GM12872 (cell line): ENCODE measurements at regions not wholly inside any gene's neighbourhood (a gene's known extent, or its start where the extent isn't known, plus 50 kb on each side); places are given as distances from the start of the nearest gene placed in this dataset.

Experiments used
- CTCF ChIP-seq: IDR thresholded peaks from 3 replicates; pipeline ENCODE4 v1.5.1; 2011; ENCODE audit warnings: low read depth, mild to moderate bottlenecking, low read length, moderate library complexity; ENCODE audit not compliant: insufficient read depth

- no peak for TF ChIP-seq CTCF
Observed at GRCh38 chr4:188377816-188378215, 238.6 kb downstream of the TRIML1 start.

GRCh38 chr4:188383180-188383579 is 243.9 kb downstream of the TRIML1 start:
- TF ChIP-seq CTCF = no peak

- no peak for TF ChIP-seq CTCF
Observed at GRCh38 chr4:188387179-188387791, 248.0 kb downstream of the TRIML1 start.

- TF ChIP-seq CTCF = no peak
Observed at GRCh38 chr4:188396037-188396436, 256.8 kb downstream of the TRIML1 start.

GRCh38 chr4:188399834-188400233 is 260.6 kb downstream of the TRIML1 start:
- no peak for TF ChIP-seq CTCF

- no peak for TF ChIP-seq CTCF
Observed at GRCh38 chr4:188400451-188400850, 261.2 kb downstream of the TRIML1 start.

GRCh38 chr4:188403272-188403671 is 264.0 kb downstream of the TRIML1 start:
- TF ChIP-seq CTCF = no peak
